ENCODE measurements at regions not wholly inside any gene's neighbourhood (a gene's known extent, or its start where the extent isn't known, plus 50 kb on each side); places are given as distances from the start of the nearest gene placed in this dataset.

- H3K36me3 ChIP-seq (ENCODE audit: control insufficient read depth in 2 of 2, insufficient read depth in 2 of 2, low read length in 2 of 2): no peaks in the 10 kb centered on the region
- H3K4me1 ChIP-seq (ENCODE audit: control insufficient read depth, insufficient read depth, low read length): no peaks in the 10 kb centered on the region
- H3K4me3 ChIP-seq (ENCODE audit: low read length in 2 of 2): no peak overlapping the region
- no peaks in the 10 kb centered on the region for H3K9me3 ChIP-seq (ENCODE audit: control insufficient read depth in 2 of 2, low read length in 2 of 2)
- H3K27me3 ChIP-seq (ENCODE audit: control insufficient read depth in 1 of 2, insufficient read depth in 2 of 2, low read length in 2 of 2): no peaks in the 10 kb centered on the region
- no peak overlapping the region for H3K9ac ChIP-seq (ENCODE audit: low read length in 2 of 2)
- H3K27ac ChIP-seq (ENCODE audit: low read length): no peak overlapping the region
These were observed 245.8 kb downstream of the FRK start for GRCh38 chr6:115814907-115815306.

DNA sequence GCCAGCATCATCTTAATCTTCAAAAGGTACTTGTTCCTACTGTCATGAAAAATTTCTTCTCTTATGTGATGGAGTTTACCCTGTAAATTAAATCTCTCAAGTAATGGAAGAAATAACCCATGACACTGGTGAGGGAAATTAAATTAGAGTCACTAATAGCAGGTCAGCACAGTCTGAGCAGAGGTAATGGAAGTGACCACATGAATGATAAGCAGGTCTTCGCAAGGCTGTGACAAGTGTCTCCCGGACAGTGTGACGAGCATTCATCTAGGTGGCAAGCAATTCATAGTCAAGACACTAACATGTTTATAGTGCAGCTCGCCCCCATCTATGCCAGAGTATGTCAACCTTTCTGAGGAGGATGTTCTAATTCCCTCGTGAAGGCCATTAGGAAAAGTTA lies 249.2 kb downstream of the FRK start:
- H3K27ac ChIP-seq (ENCODE audit: low read length): no peak overlapping the region
- no peaks in the 10 kb centered on the region for H3K4me1 ChIP-seq (ENCODE audit: control insufficient read depth, insufficient read depth, low read length)
- H3K9me3 ChIP-seq (ENCODE audit: control insufficient read depth in 2 of 2, low read length in 2 of 2): no peaks in the 10 kb centered on the region
- no peak overlapping the region for H3K4me3 ChIP-seq (ENCODE audit: low read length in 2 of 2)
- no peaks in the 10 kb centered on the region for H3K36me3 ChIP-seq (ENCODE audit: control insufficient read depth in 2 of 2, insufficient read depth in 2 of 2, low read length in 2 of 2)
- no peaks in the 10 kb centered on the region for H3K27me3 ChIP-seq (ENCODE audit: control insufficient read depth in 1 of 2, insufficient read depth in 2 of 2, low read length in 2 of 2)
- H3K9ac ChIP-seq (ENCODE audit: low read length in 2 of 2): no peak overlapping the region

DNA sequence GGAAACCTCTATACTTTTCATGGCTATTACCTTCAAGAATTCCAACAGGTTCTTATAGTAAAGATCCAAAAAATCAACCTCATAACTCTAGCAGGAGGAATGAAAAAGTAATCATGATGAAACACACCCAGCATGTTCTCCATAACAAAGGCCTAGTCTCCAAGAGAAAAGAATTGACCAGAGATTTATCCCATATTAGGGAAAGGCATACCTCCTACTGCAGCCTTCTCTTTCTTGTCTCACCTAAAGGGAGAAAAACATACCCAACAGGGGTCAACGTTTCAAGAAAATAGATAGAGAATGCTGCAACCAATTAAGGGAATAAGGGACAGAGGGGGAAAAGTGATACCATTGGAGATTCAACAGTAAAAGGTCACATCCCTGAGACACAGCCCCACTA lies 262.5 kb downstream of the FRK start:
- H3K9ac ChIP-seq (ENCODE audit: low read length in 2 of 2): no peak overlapping the region
- no peaks in the 10 kb centered on the region for H3K4me1 ChIP-seq (ENCODE audit: control insufficient read depth, insufficient read depth, low read length)
- no peak overlapping the region for H3K27ac ChIP-seq (ENCODE audit: low read length)
- no peaks in the 10 kb centered on the region for H3K36me3 ChIP-seq (ENCODE audit: control insufficient read depth in 2 of 2, insufficient read depth in 2 of 2, low read length in 2 of 2)
- no peak overlapping the region for H3K4me3 ChIP-seq (ENCODE audit: low read length in 2 of 2)
- no peaks in the 10 kb centered on the region for H3K9me3 ChIP-seq (ENCODE audit: control insufficient read depth in 2 of 2, low read length in 2 of 2)
- no peaks in the 10 kb centered on the region for H3K27me3 ChIP-seq (ENCODE audit: control insufficient read depth in 1 of 2, insufficient read depth in 2 of 2, low read length in 2 of 2)

DNA sequence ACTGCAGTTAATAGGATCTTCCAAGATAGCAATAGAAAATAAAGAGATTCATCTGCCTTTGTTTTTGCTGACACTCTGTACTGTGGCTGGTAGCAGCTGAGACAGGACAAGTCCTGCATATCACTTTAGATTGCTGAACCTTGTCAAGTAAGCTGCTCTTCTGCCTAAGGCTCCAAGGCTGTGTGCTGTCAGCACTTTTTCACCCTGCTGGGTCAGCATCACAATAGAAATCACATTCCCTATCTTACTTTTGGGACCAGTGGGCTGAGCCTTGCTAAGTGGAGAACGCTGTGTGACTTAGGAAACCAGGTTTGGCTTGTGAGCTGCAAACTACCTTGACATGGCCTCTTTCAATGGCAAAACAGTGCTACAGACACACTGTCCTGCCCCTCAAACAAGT lies 263.9 kb downstream of the FRK start:
- Histone ChIP-seq H3K27me3 (ENCODE audit: control insufficient read depth in 1 of 2, insufficient read depth in 2 of 2, low read length in 2 of 2) (no peaks in the 10 kb centered on the region), H3K9ac (ENCODE audit: low read length in 2 of 2) (no peak overlapping the region), H3K27ac (ENCODE audit: low read length) (no peak overlapping the region), H3K36me3 (ENCODE audit: control insufficient read depth in 2 of 2, insufficient read depth in 2 of 2, low read length in 2 of 2) (no peaks in the 10 kb centered on the region), H3K9me3 (ENCODE audit: control insufficient read depth in 2 of 2, low read length in 2 of 2) (no peaks in the 10 kb centered on the region), H3K4me1 (ENCODE audit: control insufficient read depth, insufficient read depth, low read length) (no peaks in the 10 kb centered on the region), H3K4me3 (ENCODE audit: low read length in 2 of 2) (no peak overlapping the region)

- Histone ChIP-seq H3K4me3 (ENCODE audit: low read length in 2 of 2) (no peak overlapping the region), H3K36me3 (ENCODE audit: control insufficient read depth in 2 of 2, insufficient read depth in 2 of 2, low read length in 2 of 2) (no peaks in the 10 kb centered on the region), H3K27ac (ENCODE audit: low read length) (no peak overlapping the region)
These were observed 264.6 kb downstream of the FRK start for GRCh38 chr6:115796061-115796460.

GRCh38 chr6:115783402-115784061 lies 277.2 kb downstream of the FRK start:
- Histone ChIP-seq H3K4me3 (ENCODE audit: low read length in 2 of 2) (no peak overlapping the region), H3K4me1 (ENCODE audit: control insufficient read depth, insufficient read depth, low read length) (no peaks in the 10 kb centered on the region), H3K9me3 (ENCODE audit: control insufficient read depth in 2 of 2, low read length in 2 of 2) (no peaks in the 10 kb centered on the region), H3K36me3 (ENCODE audit: control insufficient read depth in 2 of 2, insufficient read depth in 2 of 2, low read length in 2 of 2) (no peaks in the 10 kb centered on the region), H3K27me3 (ENCODE audit: control insufficient read depth in 1 of 2, insufficient read depth in 2 of 2, low read length in 2 of 2) (no peaks in the 10 kb centered on the region), H3K9ac (ENCODE audit: low read length in 2 of 2) (no peak overlapping the region), H3K27ac (ENCODE audit: low read length) (no peak overlapping the region)

More at GRCh38 chr6:115796061-115796460, 264.6 kb downstream of the FRK start:
- Histone ChIP-seq H3K27me3 (ENCODE audit: control insufficient read depth in 1 of 2, insufficient read depth in 2 of 2, low read length in 2 of 2) (no peaks in the 10 kb centered on the region), H3K4me1 (ENCODE audit: control insufficient read depth, insufficient read depth, low read length) (no peaks in the 10 kb centered on the region), H3K9me3 (ENCODE audit: control insufficient read depth in 2 of 2, low read length in 2 of 2) (no peaks in the 10 kb centered on the region), H3K9ac (ENCODE audit: low read length in 2 of 2) (no peak overlapping the region)

GRCh38 chr6:115782612-115783011 lies 278.1 kb downstream of the FRK start:
- Histone ChIP-seq H3K9ac (ENCODE audit: low read length in 2 of 2) (no peak overlapping the region), H3K9me3 (ENCODE audit: control insufficient read depth in 2 of 2, low read length in 2 of 2) (no peaks in the 10 kb centered on the region), H3K27ac (ENCODE audit: low read length) (no peak overlapping the region), H3K27me3 (ENCODE audit: control insufficient read depth in 1 of 2, insufficient read depth in 2 of 2, low read length in 2 of 2) (no peaks in the 10 kb centered on the region), H3K36me3 (ENCODE audit: control insufficient read depth in 2 of 2, insufficient read depth in 2 of 2, low read length in 2 of 2) (no peaks in the 10 kb centered on the region), H3K4me3 (ENCODE audit: low read length in 2 of 2) (no peak overlapping the region), H3K4me1 (ENCODE audit: control insufficient read depth, insufficient read depth, low read length) (no peaks in the 10 kb centered on the region)

GRCh38 chr6:115773741-115774140 lies 286.9 kb downstream of the FRK start:
- no peaks in the 10 kb centered on the region for H3K9me3 ChIP-seq (ENCODE audit: control insufficient read depth in 2 of 2, low read length in 2 of 2)
- H3K27me3 ChIP-seq (ENCODE audit: control insufficient read depth in 1 of 2, insufficient read depth in 2 of 2, low read length in 2 of 2): no peaks in the 10 kb centered on the region
- no peak overlapping the region for H3K27ac ChIP-seq (ENCODE audit: low read length)
- no peaks in the 10 kb centered on the region for H3K4me1 ChIP-seq (ENCODE audit: control insufficient read depth, insufficient read depth, low read length)
- no peaks in the 10 kb centered on the region for H3K36me3 ChIP-seq (ENCODE audit: control insufficient read depth in 2 of 2, insufficient read depth in 2 of 2, low read length in 2 of 2)
- H3K4me3 ChIP-seq (ENCODE audit: low read length in 2 of 2): no peak overlapping the region
- H3K9ac ChIP-seq (ENCODE audit: low read length in 2 of 2): no peak overlapping the region

DNA sequence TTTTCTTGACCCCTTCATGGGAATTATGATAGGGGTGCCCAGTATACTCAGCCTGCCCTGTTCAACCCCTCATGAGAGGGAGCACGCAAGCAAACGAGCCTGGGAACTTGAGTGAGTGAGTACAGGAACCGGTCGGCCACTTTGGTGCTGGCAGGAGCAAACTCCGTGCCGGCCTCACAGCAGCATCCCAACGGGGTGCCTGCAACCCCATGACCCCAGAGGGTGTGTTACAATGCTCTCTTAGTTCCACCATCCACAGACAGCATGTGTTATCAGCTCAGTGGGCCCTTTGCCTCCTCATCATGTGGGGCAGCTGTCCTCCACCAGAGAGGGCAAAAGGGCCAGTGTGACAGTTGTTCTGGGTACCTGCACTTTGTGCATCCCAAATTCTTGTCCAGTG lies 289.8 kb downstream of the FRK start:
- H3K9ac ChIP-seq (ENCODE audit: low read length in 2 of 2): no peak overlapping the region
- H3K36me3 ChIP-seq (ENCODE audit: control insufficient read depth in 2 of 2, insufficient read depth in 2 of 2, low read length in 2 of 2): no peaks in the 10 kb centered on the region
- no peaks in the 10 kb centered on the region for H3K27me3 ChIP-seq (ENCODE audit: control insufficient read depth in 1 of 2, insufficient read depth in 2 of 2, low read length in 2 of 2)
- no peaks in the 10 kb centered on the region for H3K9me3 ChIP-seq (ENCODE audit: control insufficient read depth in 2 of 2, low read length in 2 of 2)
- no peak overlapping the region for H3K27ac ChIP-seq (ENCODE audit: low read length)
- no peaks in the 10 kb centered on the region for H3K4me1 ChIP-seq (ENCODE audit: control insufficient read depth, insufficient read depth, low read length)
- H3K4me3 ChIP-seq (ENCODE audit: low read length in 2 of 2): no peak overlapping the region

GRCh38 chr6:115768500-115768899 lies 292.2 kb downstream of the FRK start:
- Histone ChIP-seq H3K4me3 (ENCODE audit: low read length in 2 of 2) (no peak overlapping the region), H3K9ac (ENCODE audit: low read length in 2 of 2) (no peak overlapping the region), H3K27me3 (ENCODE audit: control insufficient read depth in 1 of 2, insufficient read depth in 2 of 2, low read length in 2 of 2) (no peaks in the 10 kb centered on the region), H3K36me3 (ENCODE audit: control insufficient read depth in 2 of 2, insufficient read depth in 2 of 2, low read length in 2 of 2) (no peaks in the 10 kb centered on the region), H3K9me3 (ENCODE audit: control insufficient read depth in 2 of 2, low read length in 2 of 2) (no peaks in the 10 kb centered on the region), H3K27ac (ENCODE audit: low read length) (no peak overlapping the region), H3K4me1 (ENCODE audit: control insufficient read depth, insufficient read depth, low read length) (no peaks in the 10 kb centered on the region)

DNA sequence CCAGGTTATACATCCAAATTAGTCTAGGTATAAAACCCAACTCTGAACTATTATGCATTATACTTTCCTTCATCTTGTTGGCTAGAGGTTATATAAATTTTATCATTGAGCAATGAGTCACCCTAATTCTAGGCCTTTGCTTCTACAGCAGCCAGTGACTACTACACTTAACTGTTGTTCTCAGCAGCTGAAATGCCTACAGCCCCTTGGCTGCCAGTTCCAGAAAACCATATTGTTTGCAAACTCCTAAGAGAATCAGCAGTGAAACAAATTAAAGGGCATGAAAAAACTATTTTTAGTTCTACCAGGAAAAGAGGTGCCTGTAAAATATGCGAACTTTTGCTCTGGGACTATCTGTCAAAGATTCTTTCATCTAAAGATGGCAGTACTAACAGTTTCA lies 292.8 kb downstream of the FRK start:
- no peaks in the 10 kb centered on the region for H3K27me3 ChIP-seq (ENCODE audit: control insufficient read depth in 1 of 2, insufficient read depth in 2 of 2, low read length in 2 of 2)
- H3K36me3 ChIP-seq (ENCODE audit: control insufficient read depth in 2 of 2, insufficient read depth in 2 of 2, low read length in 2 of 2): no peaks in the 10 kb centered on the region
- no peak overlapping the region for H3K4me3 ChIP-seq (ENCODE audit: low read length in 2 of 2)
- no peak overlapping the region for H3K27ac ChIP-seq (ENCODE audit: low read length)
- peaks cover 0 to 1% of the 10 kb centered on the region in 2 donors for H3K9me3 ChIP-seq (ENCODE audit: control insufficient read depth in 2 of 2, low read length in 2 of 2)
- H3K9ac ChIP-seq (ENCODE audit: low read length in 2 of 2): no peak overlapping the region
- H3K4me1 ChIP-seq (ENCODE audit: control insufficient read depth, insufficient read depth, low read length): no peaks in the 10 kb centered on the region

Data from stomach smooth muscle (tissue), 2 donors.